GM18507 (cell line): ENCODE measurements at regions not wholly inside any gene's neighbourhood (a gene's known extent, or its start where the extent isn't known, plus 50 kb on each side); places are given as distances from the start of the nearest gene placed in this dataset.
"Not testable (repeated sequence)": the region's sequence is repeated elsewhere in the genome, so short reads cannot be mapped to it uniquely, and the experiment has no call there.

Source experiments
- DNase-seq: peaks from one replicate; pipeline ENCODE4 v3.0.0; 2011; ENCODE audit warnings: low read depth; ENCODE audit not compliant: insufficient read length; ENCODE audit errors: extremely low spot score
- FAIRE-seq: peaks from 2 replicates; lab custom pipeline; 2011; peaks lifted over from hg19 to GRCh38; lab: Jason Lieb, UNC

DNA sequence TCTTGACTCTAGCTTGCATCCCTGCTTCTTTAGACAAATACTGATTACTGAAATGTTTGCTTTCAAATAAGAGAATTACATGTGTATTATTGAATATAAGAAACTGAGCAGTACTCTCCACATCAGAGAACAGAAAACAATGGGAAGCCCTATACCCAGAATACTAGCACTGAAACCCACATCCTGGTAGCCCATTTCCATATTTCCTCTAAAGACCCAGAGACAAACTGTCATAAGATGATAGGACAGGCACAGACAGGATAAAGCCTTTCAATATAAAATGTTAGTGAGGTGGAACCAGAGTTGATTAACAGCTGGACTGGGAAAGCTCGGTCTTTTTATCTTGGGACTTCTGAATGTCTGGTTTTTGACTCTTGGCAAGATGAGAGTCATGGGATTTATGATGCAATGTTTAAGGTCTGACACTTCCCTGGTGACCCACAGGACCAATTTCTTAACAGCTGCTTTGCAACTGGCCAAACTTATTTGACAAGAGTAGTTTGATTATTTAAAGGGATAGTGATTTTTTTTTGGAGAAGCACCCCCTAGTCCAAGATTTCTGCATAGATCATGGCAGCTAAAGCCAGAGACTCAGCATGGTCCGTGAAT is 166.9 kb upstream of the ATXN7L3B start:
- FAIRE-seq: no peak
- no peak for DNase-seq

DNA sequence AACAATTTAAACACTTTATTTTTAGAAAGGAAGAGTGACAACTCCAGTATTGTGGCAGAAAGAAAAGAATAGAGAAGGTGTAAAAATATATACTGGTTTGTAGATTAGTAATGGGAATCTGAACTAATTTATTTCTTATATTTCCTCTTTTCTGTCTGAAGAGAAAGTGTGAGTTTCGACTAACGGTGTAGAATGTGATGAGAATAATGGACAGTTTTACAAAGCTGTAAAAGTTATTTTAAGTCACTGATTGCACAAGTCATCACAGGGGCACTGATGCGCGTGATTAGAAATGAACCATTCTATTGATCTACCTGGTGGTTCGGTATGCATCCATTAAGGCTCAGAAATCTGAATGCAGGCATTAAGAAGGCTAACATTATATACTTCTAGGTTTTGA is 158.5 kb upstream of the ATXN7L3B start:
- FAIRE-seq (no peak), DNase-seq (no peak)

DNA sequence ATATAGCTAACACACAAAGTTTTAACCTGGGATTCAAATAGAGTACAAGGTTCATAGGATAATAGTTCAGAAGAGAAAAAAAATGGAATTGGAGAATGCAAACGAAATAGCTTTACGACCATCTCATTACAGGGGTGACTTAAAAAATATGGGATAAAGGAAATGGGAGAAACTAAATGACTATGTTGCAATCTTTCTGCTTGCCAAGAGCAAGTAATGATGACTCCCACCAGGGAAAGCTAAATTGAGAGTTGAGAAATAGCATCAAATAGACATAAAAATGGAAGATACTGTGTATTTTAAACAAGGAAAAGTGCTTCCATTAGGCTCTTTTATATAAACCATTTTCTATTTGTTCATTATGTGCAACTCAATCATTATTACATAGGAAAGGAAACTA is 155.7 kb upstream of the ATXN7L3B start:
- DNase-seq (no peak), FAIRE-seq (no peak)

DNA sequence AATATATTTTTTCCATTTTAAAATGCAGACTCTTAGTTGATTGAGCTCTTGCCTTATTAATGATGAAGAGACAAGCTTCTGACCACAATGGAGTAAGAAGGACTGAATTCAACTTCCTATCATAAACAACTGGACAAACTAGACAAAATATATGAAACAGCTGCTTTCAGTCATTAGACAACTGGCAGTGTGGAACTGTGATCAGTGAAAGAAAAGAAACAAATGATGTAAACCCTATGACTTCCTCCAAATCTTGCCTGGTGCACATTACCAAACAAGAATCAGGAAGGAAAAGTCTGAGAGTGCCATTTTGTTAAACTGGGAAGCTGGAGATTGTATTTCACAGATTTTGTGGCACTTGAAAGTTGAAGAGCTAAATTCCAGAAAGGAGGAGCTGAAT is 154.7 kb upstream of the ATXN7L3B start:
- no peak for FAIRE-seq
- DNase-seq: no peak

DNA sequence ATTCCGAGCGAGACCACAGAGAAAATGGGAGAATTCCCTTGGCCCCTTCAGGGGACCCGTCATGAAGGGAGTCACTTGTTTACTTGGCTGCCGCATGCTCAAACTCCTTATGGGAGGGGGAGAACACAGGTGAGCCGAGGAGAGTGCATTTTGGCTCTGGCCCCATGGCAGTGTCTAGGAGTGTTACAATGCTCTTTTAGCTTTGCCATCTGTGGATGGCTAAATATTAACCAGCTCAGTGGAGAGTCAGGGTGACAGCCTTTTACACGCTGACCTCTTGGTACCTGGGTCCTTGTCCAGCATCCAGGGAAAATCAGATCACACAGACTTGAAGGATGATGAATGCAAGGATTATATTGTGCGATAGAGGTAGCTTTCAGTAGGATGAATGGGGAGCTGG is 146.4 kb upstream of the ATXN7L3B start:
- no peak for FAIRE-seq
- no peak for DNase-seq

DNA sequence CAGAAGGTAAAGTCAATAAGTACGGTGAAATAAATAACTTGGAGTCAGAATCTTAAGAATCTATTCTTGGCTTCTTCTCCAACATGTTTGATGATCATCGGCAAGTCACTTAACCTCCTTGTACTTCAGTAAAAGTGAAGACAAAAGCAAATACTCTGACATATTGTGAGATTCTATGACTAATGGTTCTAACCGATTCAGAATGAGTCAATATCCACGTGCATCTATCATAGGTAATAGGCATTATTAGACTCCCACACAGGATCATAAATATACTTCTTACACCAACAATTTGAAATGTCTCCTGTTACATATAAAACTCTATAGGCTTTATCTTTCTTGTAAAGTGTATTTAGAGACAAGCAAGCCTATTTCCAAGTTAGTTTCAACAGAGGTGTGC is 144.4 kb upstream of the ATXN7L3B start:
- no peak for FAIRE-seq
- DNase-seq: no peak

DNA sequence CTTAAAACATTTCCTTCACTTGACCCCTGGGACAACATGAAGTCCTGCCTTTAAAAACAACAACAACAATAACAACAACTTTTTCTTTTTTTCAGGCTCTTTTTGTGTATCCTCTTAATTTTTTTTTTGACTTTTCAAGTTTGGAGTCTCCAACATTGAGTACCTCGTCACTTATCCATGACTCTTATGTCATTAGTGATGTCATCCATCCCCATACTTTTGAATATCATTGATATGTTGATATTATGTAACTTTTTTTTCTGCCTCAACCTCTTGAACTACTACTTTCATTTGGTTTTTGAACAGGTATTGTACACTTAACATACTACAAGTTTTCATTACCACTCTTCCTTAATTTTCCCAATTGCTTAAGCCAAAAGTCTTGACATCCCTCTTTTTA is 143.0 kb upstream of the ATXN7L3B start:
- DNase-seq (no peak), FAIRE-seq (no peak)

DNA sequence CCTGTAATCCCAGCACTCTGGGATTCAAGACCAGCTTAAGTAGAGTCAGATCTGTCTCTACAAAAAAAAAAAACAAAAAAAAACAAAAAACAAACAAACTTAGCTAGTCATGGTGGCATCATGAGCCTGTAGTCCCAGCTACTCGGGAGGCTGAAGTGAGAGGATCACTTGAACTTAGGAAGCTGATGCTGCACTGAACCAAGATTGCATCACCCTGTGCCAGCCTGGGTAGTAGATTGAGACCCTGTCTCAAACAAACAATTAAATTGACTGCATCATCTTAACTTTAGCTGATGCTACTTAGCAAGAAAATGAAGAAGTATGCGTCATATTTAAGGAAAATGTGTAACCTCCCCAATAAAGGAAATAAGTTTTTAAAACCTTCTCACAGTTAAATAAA is 136.6 kb upstream of the ATXN7L3B start:
- DNase-seq: no peak
- FAIRE-seq: no peak

DNA sequence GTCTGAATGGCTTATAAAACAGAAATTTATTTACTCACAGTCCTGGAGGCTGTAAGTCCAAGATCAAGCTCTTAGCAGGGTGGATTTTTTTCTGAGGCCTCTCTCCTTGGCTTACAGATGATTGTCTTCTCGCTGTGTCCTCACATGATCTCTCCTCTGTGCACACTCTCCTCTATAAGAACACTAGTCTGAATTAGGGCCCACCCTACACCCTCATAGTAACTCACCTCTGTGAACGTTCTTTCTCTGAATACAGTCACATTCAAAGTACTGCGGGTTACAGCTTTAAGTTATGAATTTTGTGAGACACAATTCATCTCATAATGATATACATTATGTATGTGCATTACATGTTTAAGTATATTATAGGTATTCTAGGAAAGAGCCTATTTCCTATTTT is 135.7 kb upstream of the ATXN7L3B start:
- FAIRE-seq (no peak), DNase-seq (no peak)

DNA sequence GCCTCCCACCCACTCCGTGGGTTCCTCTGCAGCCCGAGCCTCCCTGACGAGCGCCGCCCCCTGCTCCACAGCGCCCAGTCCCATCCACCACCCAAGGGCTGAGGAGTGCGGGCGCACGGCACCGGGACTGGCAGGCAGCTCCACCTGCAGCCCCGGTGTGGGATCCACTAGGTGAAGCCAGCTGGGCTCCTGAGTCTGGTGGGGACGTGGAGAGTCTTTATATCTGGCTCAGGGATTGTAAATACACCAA is 134.5 kb upstream of the ATXN7L3B start:
- FAIRE-seq, DNase-seq: not testable (repeated sequence)

DNA sequence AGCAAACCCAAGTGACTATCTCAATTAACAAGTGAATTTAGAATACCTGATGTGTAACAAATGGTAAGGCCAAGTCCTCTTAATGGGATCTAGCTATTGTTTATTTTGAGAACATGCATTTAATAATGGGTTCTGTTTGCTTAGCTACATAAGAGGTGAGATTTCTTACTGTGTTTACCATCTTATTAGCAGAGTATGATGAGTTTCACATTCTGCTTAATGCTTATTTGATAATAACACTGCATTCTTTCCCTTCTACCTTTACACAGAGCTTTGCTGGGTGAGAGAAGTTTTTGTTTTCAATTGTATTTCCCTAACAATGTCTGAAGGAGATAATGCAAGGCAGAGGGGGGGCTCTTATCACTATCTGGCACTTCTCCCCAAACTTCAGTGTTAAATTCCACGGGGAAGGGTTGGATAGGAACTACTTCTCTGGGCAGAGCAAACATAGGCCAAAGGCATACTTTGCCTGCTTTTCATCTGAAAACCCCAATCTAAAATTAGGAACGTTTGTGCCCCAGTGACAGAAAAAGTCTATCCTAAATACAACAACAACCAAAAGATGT is 129.0 kb upstream of the ATXN7L3B start:
- no peak for DNase-seq
- no peak for FAIRE-seq

DNA sequence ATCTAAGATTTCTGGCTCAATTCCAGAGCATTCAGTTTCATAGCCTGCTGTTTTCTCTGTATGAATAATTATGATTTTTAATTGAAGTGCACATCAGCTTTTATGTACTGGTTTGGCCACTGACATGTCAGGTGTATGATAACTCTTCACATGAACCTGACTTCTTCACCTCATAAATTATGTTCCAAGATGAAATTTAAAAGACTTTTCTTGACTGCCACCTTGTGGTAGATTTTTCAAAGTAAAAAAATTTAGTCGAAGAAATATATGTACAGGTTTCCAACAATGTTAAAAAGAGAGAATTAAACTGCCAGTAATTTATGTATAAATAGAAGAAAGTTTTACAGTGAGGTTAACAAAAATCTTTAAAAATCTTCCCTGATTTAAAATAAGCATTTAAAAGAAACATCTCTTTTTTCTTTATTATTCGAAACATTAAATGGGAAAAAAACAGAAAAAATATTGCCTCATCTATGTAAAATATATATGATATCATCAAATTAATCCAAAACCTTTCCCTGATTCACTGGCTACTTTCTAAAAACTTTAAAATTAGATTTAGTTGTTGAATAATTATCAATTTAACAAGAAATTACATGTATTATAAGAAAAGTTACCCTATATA is 124.9 kb upstream of the ATXN7L3B start:
- no peak for DNase-seq
- peak; percentile 35 for FAIRE-seq

DNA sequence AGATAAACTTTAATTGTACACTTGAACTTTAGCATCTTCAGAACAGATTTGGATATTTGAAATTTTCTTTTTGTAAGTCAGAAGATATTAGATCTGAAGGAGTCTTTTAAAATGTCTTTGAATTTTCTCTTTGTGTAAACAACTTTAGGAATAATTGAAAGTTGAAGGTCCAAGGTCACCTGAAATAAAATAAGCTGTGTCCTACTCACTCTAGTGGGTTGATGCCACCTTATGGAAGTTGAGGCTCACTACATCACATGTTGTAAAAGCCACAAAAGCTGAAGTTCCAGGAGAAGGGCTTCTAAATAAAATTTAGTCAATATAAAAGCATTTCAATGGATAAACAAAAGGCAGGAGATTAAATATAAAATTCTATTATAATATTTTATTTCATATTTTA is 122.0 kb upstream of the ATXN7L3B start:
- DNase-seq (no peak), FAIRE-seq (peak; percentile 12)

DNA sequence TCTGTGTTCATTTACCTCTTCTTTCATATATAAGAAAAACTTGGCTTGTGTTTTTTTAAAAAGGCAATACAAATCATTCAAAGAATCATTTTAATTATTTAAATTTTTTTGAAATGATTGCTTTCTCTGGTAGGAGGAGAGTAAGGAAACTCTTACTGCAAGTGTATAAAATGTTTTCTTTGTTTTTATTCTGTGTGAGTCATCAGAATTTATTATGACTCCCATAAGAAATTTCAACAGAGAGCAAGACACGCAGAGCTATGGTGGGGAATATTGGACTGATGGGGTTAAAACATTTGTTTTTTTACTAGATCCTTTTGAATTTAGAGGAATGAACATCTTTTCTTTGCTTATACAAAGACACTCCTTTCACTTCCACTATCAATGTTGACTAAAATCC is 119.1 kb upstream of the ATXN7L3B start:
- FAIRE-seq: no peak

DNA sequence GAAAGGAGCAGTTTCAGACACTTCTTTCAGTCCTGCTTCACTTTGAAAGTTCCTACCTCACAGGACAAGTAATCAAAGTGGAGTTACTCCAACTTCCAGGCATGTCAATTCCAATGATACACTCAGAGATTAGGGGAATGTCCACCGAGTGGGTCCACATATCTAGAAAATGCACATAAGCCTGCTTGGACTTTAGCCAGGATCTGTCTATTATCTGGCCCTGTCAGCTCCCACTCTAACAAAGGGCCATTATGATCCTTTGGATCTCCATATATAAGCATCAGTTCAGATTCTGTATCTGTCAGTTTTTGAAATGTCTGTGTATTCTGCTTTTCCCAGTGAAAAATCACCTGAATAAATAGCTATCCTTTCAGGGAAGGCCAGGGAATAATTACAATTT is 112.9 kb upstream of the ATXN7L3B start:
- DNase-seq (no peak), FAIRE-seq (no peak)

More for the DNA sequence above, 119.1 kb upstream of the ATXN7L3B start:
- DNase-seq: no peak

DNA sequence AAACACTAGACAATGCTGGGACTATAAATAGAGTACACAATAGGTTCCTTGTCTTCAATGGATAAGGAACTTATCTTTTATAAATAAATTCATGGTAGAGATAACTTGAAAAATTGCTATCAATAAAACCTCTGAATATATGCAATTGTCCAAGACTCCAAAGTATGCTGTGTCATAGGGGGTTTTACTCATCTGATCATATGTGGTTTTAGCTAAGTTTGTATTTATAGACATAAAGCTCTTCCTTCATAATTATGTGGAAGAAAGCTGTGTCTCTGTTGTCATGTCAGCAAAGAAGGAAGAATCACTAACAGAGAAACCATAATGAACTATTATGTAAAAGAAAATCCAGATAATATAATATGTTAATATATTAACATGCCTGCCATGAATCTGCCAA is 111.5 kb upstream of the ATXN7L3B start:
- DNase-seq: no peak
- no peak for FAIRE-seq

DNA sequence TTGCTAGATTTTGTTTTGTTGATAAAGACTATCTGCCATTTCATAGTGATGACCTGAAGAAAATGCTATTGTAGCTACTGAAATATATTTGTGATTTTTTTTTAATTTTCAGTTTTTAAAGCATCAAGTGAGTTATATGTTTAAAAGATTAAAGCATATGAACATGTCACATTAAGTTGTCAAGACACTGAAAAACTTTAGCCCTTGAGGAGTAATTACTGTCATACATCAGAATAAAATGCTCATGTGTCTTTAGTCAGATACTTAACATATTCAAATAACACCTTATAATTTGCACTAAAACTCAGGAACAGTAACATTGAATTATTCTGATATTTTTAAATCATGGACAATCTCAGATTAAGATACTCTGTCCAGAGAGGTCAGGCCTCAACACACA is 108.1 kb upstream of the ATXN7L3B start:
- no peak for FAIRE-seq

DNA sequence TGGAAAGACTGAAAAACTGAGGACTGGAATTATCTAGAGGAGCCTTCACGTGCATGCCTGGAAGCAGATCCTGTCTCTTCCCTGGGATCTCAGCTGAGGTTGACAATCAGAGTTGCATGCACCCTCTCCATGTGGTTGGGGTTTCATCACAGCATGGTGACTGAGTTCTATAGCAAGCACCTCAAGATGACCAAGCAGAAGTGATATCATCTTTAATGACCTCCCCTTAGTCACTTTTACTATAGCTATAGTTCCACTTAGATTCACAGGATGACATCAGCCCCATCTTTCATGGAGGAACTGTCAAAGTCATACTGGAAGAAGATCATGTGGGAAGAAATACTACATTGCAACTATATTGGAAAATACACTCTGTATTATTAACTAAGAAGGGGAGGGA is 105.8 kb upstream of the ATXN7L3B start:
- FAIRE-seq: no peak
- no peak for DNase-seq

More for the DNA sequence above, 108.1 kb upstream of the ATXN7L3B start:
- no peak for DNase-seq

DNA sequence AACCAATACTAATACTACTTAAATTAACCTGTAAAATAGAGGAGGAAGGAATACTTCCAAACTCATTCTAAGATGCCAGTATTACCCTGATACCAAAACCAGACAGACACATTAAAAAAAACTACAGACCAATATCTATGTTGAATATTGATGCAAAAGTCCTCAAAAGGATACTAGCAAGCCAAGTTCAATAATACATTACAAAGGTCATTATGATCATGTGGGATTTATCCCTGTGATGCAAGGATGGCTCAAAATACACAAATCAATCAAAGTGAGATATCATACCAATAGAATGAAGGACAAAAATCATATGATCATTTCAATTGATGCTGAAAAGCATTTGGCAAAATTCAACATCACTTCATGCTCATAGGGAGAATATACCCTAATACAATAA is 97.2 kb upstream of the ATXN7L3B start:
- FAIRE-seq: no peak
- no peak for DNase-seq

DNA sequence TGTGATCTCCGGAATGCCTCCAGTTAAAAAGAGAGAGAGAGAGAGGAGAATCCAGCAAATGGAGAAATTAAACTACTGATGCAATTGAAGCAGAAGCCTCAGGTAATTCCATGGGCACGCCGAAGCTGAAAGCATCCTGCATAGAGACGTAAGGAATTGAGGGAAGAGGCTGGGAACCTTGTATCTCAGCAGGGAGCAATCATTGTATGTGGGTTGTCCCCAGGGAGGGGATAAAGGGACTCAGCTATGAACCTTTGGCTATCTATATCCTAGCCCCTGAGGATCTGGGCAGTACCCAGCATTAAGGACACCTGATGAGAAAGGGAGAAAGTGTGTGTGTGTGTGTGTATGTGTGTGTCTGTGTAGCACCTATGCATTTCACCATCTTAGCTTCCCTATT is 95.8 kb upstream of the ATXN7L3B start:
- DNase-seq (no peak), FAIRE-seq (no peak)

DNA sequence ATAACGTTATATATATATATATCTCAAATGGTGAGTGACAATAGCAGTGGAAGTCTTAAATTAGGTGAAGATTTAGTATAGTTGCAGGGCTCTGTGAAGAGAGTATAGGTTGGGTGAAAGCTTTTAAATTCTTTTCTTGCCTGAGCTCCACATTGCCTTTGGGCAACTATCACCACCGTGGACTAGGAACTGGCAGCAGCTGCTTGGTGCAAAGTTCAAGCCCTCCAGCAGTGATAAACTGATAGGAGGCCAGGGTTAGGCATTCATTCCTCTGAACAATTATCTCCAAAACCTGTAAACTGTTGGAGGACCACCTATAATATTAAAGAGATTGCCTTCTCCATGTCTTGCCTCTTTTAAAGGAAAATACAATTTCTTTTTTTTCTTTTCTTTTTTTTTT is 91.2 kb upstream of the ATXN7L3B start:
- DNase-seq (no peak), FAIRE-seq (no peak)

DNA sequence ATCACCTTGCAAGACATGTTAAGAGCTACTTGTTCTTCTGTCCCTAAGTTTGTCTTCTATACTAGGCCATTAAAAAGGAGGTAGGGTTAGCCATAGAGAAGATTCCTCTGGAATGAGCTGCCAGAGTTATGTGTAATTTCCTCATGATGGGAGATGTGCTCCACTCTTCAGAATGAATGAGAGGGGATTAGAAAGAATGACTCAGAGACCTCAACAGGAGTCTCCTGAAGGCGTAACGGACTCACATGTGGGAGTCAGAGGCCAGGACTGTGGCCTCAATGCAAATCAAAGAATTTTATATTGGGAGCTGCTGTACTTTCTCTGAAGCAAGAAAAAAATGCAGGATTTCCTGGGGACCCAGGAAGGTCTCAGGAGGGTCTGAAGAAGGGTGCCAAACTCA is 87.8 kb upstream of the ATXN7L3B start:
- DNase-seq (no peak), FAIRE-seq (no peak)
